Smooth muscle cell (in vitro differentiated cells): ENCODE measurements at regions not wholly inside any gene's neighbourhood (a gene's known extent, or its start where the extent isn't known, plus 50 kb on each side); places are given as distances from the start of the nearest gene placed in this dataset.
"Not testable (repeated sequence)": the region's sequence is repeated elsewhere in the genome, so short reads cannot be mapped to it uniquely, and the experiment has no call there.

Experiments
- DNase-seq: peaks from one replicate; lab custom pipeline; 2025; ENCODE audit not compliant: unreplicated experiment; lab: John Stamatoyannopoulos, UW
- H2AFZ ChIP-seq: fragments of 200-600 bp; sonication (generic); 2 replicates; pipeline ENCODE4 v1.6.0; 2016; ENCODE audit warnings: antibody characterized with exemption, low read depth, mild to moderate bottlenecking
- H3F3A ChIP-seq: fragments of 200-600 bp; sonication (generic); 2 replicates; pipeline ENCODE4 v1.6.0; 2017; ENCODE audit warnings: antibody characterized with exemption, low read depth
- H3K27ac ChIP-seq: fragments of 200-600 bp; sonication (generic); 2 replicates; pipeline ENCODE4 v1.5.1; 2016; ENCODE audit warnings: low read depth, mild to moderate bottlenecking
- H3K27me3 ChIP-seq: fragments of 200-600 bp; sonication (generic); 2 replicates; pipeline ENCODE4 v1.6.1; 2016; ENCODE audit warnings: low read depth, mild to moderate bottlenecking
- H3K36me3 ChIP-seq: fragments of 200-600 bp; sonication (generic); 2 replicates; pipeline ENCODE4 v1.5.1; 2016; ENCODE audit warnings: low read depth
- H3K4me1 ChIP-seq: fragments of 200-600 bp; sonication (generic); 2 replicates; pipeline ENCODE4 v1.5.1; 2016; ENCODE audit warnings: low read depth
- H3K4me2 ChIP-seq: fragments of 200-600 bp; sonication (generic); 2 replicates; pipeline ENCODE4 v1.6.0; 2016; ENCODE audit warnings: mild to moderate bottlenecking
- H3K4me3 ChIP-seq: fragments of 200-600 bp; sonication (generic); 2 replicates; pipeline ENCODE4 v1.5.1; 2016; ENCODE audit warnings: mild to moderate bottlenecking
- H3K79me2 ChIP-seq: fragments of 200-600 bp; sonication (generic); 2 replicates; pipeline ENCODE4 v1.6.0; 2016; ENCODE audit warnings: low read depth, mild to moderate bottlenecking
- H3K9ac ChIP-seq: fragments of 200-600 bp; sonication (generic); 2 replicates; pipeline ENCODE4 v1.6.0; 2016; ENCODE audit warnings: low read depth
- H3K9me3 ChIP-seq: fragments of 200-600 bp; sonication (generic); replicated peaks from 2 replicates; pipeline ENCODE4 v1.5.1; 2016; ENCODE audit warnings: low read depth
- H4K20me1 ChIP-seq: fragments of 200-600 bp; sonication (generic); 2 replicates; pipeline ENCODE4 v1.6.0; 2016; ENCODE audit warnings: low read depth
- WGBS: methylation state at CpG from one replicate; pipeline ENCODE4 v1.1.7; 2016; ENCODE audit warnings: low lambda C conversion rate; 5-methylcytosine and 5-hydroxymethylcytosine counted together
- TF ChIP-seq, protein P1 (sequence below): fragments of 200-600 bp; sonication (generic); IDR thresholded peaks from 2 replicates; pipeline ENCODE4 v1.5.1; 2017; ENCODE audit warnings: borderline replicate concordance, mild to moderate bottlenecking, antibody characterized with exemption; ENCODE audit not compliant: insufficient read depth, poor library complexity, severe bottlenecking

DNA sequence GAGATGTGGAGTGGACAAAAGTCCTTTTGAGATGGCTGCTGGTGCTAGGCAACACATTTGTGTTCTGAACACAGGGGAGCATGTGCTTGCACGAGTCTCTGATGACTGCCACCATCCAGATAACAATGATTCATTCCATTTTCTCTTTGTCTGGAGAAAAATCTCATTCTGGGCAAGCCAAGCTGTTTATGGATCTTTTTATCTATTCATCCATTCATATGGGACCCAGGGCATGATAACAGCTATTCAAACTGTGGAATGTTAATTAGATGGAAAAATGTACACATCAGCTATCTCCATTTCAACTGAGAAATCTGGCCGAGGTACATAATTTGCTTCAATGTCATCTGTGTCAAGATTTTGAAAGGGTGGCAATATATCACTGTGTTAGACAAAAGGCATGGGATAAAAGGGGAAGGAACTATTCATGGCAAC lies 117.5 kb upstream of the ZBED5 start:
- Histone ChIP-seq H3K27ac (no peak overlapping the region), H2AFZ (no peak overlapping the region), H3K4me1 (no peaks in the 10 kb centered on the region), H3K27me3 (no peaks in the 10 kb centered on the region), H3K9me3 (no peaks in the 10 kb centered on the region), H3F3A (no peaks in the 10 kb centered on the region), H3K79me2 (no peaks in the 10 kb centered on the region), H3K4me3 (no peak overlapping the region), H3K4me2 (no peak overlapping the region), H3K9ac (no peak overlapping the region), H3K36me3 (no peaks in the 10 kb centered on the region), H4K20me1 (no peaks in the 10 kb centered on the region)
- no peak for DNase-seq
- TF ChIP-seq, protein P1, sequence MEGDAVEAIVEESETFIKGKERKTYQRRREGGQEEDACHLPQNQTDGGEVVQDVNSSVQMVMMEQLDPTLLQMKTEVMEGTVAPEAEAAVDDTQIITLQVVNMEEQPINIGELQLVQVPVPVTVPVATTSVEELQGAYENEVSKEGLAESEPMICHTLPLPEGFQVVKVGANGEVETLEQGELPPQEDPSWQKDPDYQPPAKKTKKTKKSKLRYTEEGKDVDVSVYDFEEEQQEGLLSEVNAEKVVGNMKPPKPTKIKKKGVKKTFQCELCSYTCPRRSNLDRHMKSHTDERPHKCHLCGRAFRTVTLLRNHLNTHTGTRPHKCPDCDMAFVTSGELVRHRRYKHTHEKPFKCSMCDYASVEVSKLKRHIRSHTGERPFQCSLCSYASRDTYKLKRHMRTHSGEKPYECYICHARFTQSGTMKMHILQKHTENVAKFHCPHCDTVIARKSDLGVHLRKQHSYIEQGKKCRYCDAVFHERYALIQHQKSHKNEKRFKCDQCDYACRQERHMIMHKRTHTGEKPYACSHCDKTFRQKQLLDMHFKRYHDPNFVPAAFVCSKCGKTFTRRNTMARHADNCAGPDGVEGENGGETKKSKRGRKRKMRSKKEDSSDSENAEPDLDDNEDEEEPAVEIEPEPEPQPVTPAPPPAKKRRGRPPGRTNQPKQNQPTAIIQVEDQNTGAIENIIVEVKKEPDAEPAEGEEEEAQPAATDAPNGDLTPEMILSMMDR, result no peak
- 71% methylated on average over 2 of the region's 2 CpGs for WGBS

DNA sequence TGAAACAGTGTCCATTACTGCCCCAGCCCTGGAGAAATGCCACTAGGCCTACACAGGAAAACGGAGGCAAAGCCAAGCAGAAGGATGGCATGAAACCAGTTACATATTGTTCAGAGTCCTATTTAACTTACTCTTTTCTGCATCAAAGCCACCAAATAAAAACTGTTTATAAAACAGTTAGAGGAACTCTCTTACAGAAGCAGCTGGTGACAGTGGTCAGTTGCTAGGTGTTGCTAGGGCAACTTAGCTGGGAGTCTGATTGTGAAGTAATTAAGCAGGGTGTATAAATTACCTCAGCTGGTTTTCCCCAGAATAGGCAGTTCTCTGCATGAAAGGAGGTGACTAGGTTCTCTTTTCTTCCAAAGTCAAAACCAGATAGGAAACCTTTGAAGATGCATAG lies 115.6 kb upstream of the ZBED5 start:
- no peak overlapping the region for H3K4me3 ChIP-seq
- H4K20me1 ChIP-seq, result no peaks in the 10 kb centered on the region
- TF ChIP-seq, protein P1, result no peak
- H3K27ac ChIP-seq, result no peak overlapping the region
- H3K27me3 ChIP-seq, result no peaks in the 10 kb centered on the region
- H3K4me1 ChIP-seq, result no peaks in the 10 kb centered on the region
- no peaks in the 10 kb centered on the region for H3K79me2 ChIP-seq
- H3K9me3 ChIP-seq, result no peaks in the 10 kb centered on the region
- no peak overlapping the region for H2AFZ ChIP-seq
- H3K36me3 ChIP-seq, result no peaks in the 10 kb centered on the region
- no peaks in the 10 kb centered on the region for H3F3A ChIP-seq
- DNase-seq, result no peak
- WGBS, result 94% methylated on average over 1 of the region's 1 CpG
- no peak overlapping the region for H3K9ac ChIP-seq
- H3K4me2 ChIP-seq, result no peak overlapping the region

DNA sequence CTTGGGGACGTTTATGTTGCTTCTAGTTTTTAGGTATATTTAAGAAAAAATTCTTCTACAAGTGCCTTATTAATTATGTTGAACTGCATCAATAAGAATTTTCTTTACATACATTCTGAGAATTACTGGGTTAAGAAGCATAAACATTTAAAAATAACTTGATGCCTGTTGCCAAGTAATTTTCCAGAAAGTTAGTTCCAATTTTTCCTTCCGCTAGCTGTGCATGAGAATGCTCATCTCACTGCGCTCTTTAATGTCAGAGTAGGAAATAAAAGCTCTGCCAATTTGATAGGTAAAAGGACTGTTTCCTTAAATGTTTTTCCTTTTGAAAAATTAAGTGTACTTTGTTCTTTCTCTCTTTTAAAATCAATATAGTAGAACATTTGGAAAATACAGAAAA lies 113.1 kb upstream of the ZBED5 start:
- Histone ChIP-seq H3K27ac (no peak overlapping the region), H3K36me3 (no peaks in the 10 kb centered on the region), H3K4me3 (no peak overlapping the region), H3K79me2 (no peaks in the 10 kb centered on the region), H2AFZ (no peak overlapping the region), H3K9ac (no peak overlapping the region), H3K4me2 (no peak overlapping the region), H3K27me3 (no peaks in the 10 kb centered on the region), H3K4me1 (no peaks in the 10 kb centered on the region), H4K20me1 (no peaks in the 10 kb centered on the region), H3F3A (no peaks in the 10 kb centered on the region), H3K9me3 (no peaks in the 10 kb centered on the region)
- TF ChIP-seq, protein P1, result no peak
- DNase-seq, result no peak
- WGBS, result 83% methylated on average over 3 of the region's 3 CpGs

DNA sequence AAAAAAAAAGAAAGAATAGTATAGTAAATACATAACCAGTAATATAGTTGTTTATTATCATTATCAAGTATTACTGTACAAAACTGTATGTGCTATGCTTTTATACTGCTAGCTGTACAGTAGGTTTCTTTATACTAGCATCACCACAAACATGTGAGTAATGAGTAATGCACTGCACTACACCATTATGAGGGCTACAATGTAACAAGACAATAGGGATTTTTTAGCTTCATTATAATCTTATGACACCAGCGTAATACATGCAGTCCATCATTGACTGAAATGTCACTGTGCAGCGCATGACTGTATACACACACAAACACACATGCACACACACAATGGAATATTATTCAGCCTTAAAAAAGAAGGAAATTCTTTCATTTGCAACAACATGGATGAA lies 111.5 kb upstream of the ZBED5 start:
- Histone ChIP-seq H3K27ac (no peak overlapping the region), H3K27me3 (no peaks in the 10 kb centered on the region), H3K4me3 (no peak overlapping the region), H3K36me3 (no peaks in the 10 kb centered on the region), H4K20me1 (no peaks in the 10 kb centered on the region), H3K79me2 (no peaks in the 10 kb centered on the region), H3K9me3 (no peaks in the 10 kb centered on the region), H3K4me1 (no peaks in the 10 kb centered on the region), H3K4me2 (no peak overlapping the region), H2AFZ (no peak overlapping the region), H3K9ac (no peak overlapping the region), H3F3A (no peaks in the 10 kb centered on the region)
- TF ChIP-seq, protein P1, result no peak
- WGBS, result 95% methylated on average over 2 of the region's 2 CpGs
- no peak for DNase-seq

DNA sequence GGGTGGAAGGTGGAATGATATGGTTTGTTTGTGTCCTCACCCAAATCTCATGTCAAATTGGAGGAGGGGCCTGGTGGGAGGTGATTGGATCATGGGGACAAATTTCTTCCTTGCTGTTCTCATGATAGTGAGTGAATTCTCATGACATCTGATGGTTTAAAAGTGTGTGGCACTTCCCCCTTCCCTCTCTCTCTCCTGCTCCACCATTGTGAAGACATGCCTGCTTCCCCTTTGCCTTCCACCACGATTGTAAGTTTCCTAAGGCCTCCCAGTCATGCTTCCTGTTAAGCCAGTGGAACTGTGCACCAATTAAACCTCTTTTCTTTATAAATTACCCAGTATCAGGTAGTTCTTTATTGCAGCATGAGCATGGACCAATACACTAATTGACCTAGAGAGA lies 99.0 kb upstream of the ZBED5 start:
- DNase-seq, H3K27ac ChIP-seq, H3K27me3 ChIP-seq, H2AFZ ChIP-seq, H3K9me3 ChIP-seq, H3F3A ChIP-seq, H3K4me1 ChIP-seq, H3K4me3 ChIP-seq, H3K9ac ChIP-seq, H3K4me2 ChIP-seq, H3K36me3 ChIP-seq, H3K79me2 ChIP-seq, H4K20me1 ChIP-seq: not testable (repeated sequence)
- WGBS, result 91% methylated on average over 1 of the region's 1 CpG
